ENCODE measurements at regions not wholly inside any gene's neighbourhood (a gene's known extent, or its start where the extent isn't known, plus 50 kb on each side); places are given as distances from the start of the nearest gene placed in this dataset.

- no peak overlapping the region for H3K27ac ChIP-seq
- no peak for TF ChIP-seq CTCF (conservative IDR thresholded peaks at IDR 0.05)
Observed at GRCh38 chr2:42931818-42932195, 139.4 kb upstream of the HAAO start.

- H3K27ac ChIP-seq: no peak overlapping the region
- TF ChIP-seq CTCF (conservative IDR thresholded peaks at IDR 0.05): no peak
Observed at GRCh38 chr2:42931146-42931817, 138.9 kb upstream of the HAAO start.

- TF ChIP-seq CTCF (conservative IDR thresholded peaks at IDR 0.05): no peak
- H3K27ac ChIP-seq: peak overlapping the region; percentile 28; the same call in 1 of the 2 replicates
Observed at GRCh38 chr2:42930025-42930581, 137.7 kb upstream of the HAAO start.

- H3K27ac ChIP-seq: peak overlapping the region; percentile 28; the same call in 1 of the 2 replicates
- no peak for TF ChIP-seq CTCF (conservative IDR thresholded peaks at IDR 0.05)
Observed at GRCh38 chr2:42929546-42930024, 137.2 kb upstream of the HAAO start.

GRCh38 chr2:42928692-42929545, 136.5 kb upstream of the HAAO start:
- no peak overlapping the region for H3K27ac ChIP-seq

GRCh38 chr2:42928161-42928691, 135.8 kb upstream of the HAAO start:
- no peak overlapping the region for H3K27ac ChIP-seq
- TF ChIP-seq CTCF (conservative IDR thresholded peaks at IDR 0.05): no peak

More at GRCh38 chr2:42928692-42929545, 136.5 kb upstream of the HAAO start:
- TF ChIP-seq CTCF (conservative IDR thresholded peaks at IDR 0.05): no peak

Measured in VCaP (cell line).